Activated CD4-positive, alpha-beta T cell treated with anti-CD3 and anti-CD28 coated beads for 36 hours (primary cell): ENCODE measurements at regions not wholly inside any gene's neighbourhood (a gene's known extent, or its start where the extent isn't known, plus 50 kb on each side); places are given as distances from the start of the nearest gene placed in this dataset.
A peak's percentile ranks its signal among the peaks of the same experiment; 100 is the strongest.

Experiments used
- ATAC-seq: fragments of 200-7000 bp; cut with Tn5 transposase; one replicate; pipeline ENCODE4 v1.10.0; 2021; ENCODE audit warnings: mild to moderate bottlenecking, moderate library complexity
- CTCF ChIA-PET: fragments of 350-600 bp; sonication (Branson Sonifier 250); formaldehyde crosslinking; loops from one replicate; lab custom pipeline; 2021; ENCODE audit warnings: antibody characterized with exemption; lab: Charles Lee
- POLR2A ChIA-PET: fragments of 350-600 bp; sonication (Branson Sonifier 250); formaldehyde crosslinking; loops from one replicate; lab custom pipeline; 2021; ENCODE audit warnings: antibody characterized with exemption, inconsistent platforms; lab: Charles Lee
- DNase-seq: peaks from one replicate; pipeline ENCODE4 v3.0.0-alpha.2; 2020
- H3K27ac Mint-ChIP-seq: one replicate; pipeline ENCODE4 v1.8.0; 2021; ENCODE audit warnings: mixed read lengths
- H3K27me3 Mint-ChIP-seq: one replicate; pipeline ENCODE4 v1.8.0; 2021; ENCODE audit warnings: mixed read lengths
- H3K36me3 Mint-ChIP-seq: one replicate; pipeline ENCODE4 v1.8.0; 2021; ENCODE audit warnings: low read depth, mixed read lengths
- H3K4me1 Mint-ChIP-seq: one replicate; pipeline ENCODE4 v1.8.0; 2021; ENCODE audit warnings: mixed read lengths
- H3K4me3 Mint-ChIP-seq: one replicate; pipeline ENCODE4 v1.8.0; 2021; ENCODE audit warnings: mild to moderate bottlenecking, moderate library complexity, mixed read lengths
- H3K9me3 Mint-ChIP-seq: one replicate; pipeline ENCODE4 v1.8.0; 2021; ENCODE audit warnings: low read depth, mixed read lengths
- intact Hi-C, 2 experiments: fragments of 100-400 bp; cut with DNase I in 1 of 2; cut with micrococcal nuclease in 1 of 2; formaldehyde crosslinking; loops; one replicate each; pipeline versions ENCODE4 v1.14.2 to v1.15.1; 2022 to 2024; cut with DNase I, micrococcal nuclease

DNA sequence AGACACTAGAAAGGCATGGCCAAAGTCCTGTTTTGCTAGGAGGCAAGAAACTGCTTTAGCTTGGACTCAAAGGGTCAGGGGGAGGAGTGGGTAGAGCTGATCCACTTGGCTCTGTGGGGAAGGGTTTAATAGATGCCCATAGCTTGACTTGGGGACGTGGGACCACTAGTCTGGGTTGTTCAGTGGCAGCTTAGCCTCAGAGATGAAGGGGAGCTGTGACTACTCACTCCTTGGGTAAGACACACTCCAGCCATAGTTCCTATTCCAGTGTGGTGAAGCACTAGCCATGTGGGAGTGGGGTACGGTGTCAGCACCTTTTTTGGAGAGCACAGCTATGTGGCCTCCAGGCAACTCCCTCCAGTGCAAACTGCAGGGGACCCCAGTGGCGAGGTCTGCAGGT, 257.3 kb downstream of the TMEM121 start:
- ATAC-seq (no peak), DNase-seq (no peak)
- Mint-ChIP-seq H3K4me3 (no peak overlapping the region), H3K27me3 (peaks cover 1% of the 10 kb centered on the region), H3K36me3 (no peaks in the 10 kb centered on the region), H3K27ac (no peak overlapping the region), H3K9me3 (peaks cover 17% of the 10 kb centered on the region), H3K4me1 (no peaks in the 10 kb centered on the region)
- POLR2A ChIA-PET: no interaction called here
- CTCF ChIA-PET: no interaction called here
- intact Hi-C loops: no loop called here

DNA sequence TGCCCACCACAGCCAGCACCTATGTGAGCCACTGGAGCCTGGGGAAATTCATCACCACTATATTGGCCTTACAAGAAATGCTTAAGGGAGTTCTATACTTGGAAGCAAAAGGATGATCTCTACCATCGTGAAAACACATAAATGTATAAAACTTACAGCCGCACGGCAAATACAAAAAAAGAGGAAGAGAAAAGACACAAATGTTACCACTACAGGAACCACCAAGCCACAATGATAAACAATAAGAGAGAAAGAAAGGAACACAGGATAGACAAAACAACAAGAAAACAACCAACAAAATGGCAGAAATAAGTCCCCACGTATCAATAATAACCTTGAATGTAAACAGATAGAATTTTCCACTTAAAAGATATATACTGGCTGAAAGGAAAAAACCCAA, 267.5 kb downstream of the TMEM121 start:
- peaks cover 27% of the 10 kb centered on the region for H3K27me3 Mint-ChIP-seq
- no peaks in the 10 kb centered on the region for H3K4me1 Mint-ChIP-seq
- no peak overlapping the region for H3K4me3 Mint-ChIP-seq
- POLR2A ChIA-PET: no interaction called here
- intact Hi-C loops: no loop called here
- ATAC-seq (no peak), DNase-seq (no peak)
- CTCF ChIA-PET: no interaction called here
- H3K27ac Mint-ChIP-seq: no peak overlapping the region
- H3K36me3 Mint-ChIP-seq: no peaks in the 10 kb centered on the region
- H3K9me3 Mint-ChIP-seq: no peaks in the 10 kb centered on the region

DNA sequence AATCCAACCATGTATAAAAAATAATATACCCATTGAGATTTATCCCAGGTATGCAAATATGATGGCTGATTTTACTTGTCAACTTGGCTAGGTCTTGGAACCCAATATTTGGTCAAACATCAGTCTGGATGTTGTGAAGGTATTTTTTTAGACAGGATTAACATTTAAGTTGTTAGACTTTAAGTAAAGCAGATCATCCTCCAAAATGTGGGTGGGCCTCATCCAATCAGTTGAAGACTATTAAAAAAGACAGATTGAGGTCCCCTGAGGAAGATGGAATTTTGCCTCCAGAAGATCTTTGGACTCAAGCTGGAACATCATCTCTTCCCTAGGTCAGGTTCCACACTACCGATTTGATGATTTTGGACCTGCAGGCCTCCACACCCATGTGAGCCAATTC, 271.2 kb downstream of the TMEM121 start:
- POLR2A ChIA-PET: no interaction called here

DNA sequence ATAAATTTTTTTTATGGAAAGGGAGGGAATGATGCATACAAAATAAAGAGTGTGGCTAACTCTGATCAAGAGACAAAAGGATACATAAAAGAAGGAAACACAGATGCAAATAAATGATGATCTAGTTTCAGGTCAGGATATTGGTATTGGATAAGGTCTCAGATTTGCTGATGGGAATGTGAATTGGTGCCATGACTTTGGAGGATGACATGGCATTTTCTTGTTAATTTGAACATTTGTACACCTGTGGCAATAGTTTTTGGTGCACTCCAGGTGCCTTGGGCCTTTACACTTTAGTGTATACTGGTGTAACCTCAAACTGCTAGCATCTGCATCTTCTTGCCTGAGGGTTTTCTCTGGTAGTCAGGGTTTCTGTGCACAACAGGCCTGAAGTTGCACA, 279.3 kb downstream of the TMEM121 start:
- DNase-seq (no peak), ATAC-seq (no peak)
- CTCF ChIA-PET: no interaction called here
- Mint-ChIP-seq H3K27ac (no peak overlapping the region), H3K36me3 (no peaks in the 10 kb centered on the region), H3K27me3 (peaks cover 6% of the 10 kb centered on the region), H3K4me1 (no peaks in the 10 kb centered on the region), H3K4me3 (no peak overlapping the region), H3K9me3 (peaks cover 9% of the 10 kb centered on the region)
- POLR2A ChIA-PET: no interaction called here
- intact Hi-C loops: no loop called here

More for the DNA sequence above, 271.2 kb downstream of the TMEM121 start:
- H3K27me3 Mint-ChIP-seq: peaks cover 22% of the 10 kb centered on the region
- CTCF ChIA-PET: interaction anchor here (0.9 to 1.5 kb wide), 2 partner anchors 15 to 264 kb away, joined by 3 read pairs; no protein-coding TSS in a partner anchor
- H3K9me3 Mint-ChIP-seq: no peaks in the 10 kb centered on the region
- intact Hi-C loops: no loop called here
- no peak overlapping the region for H3K4me3 Mint-ChIP-seq
- no peak for DNase-seq
- no peaks in the 10 kb centered on the region for H3K4me1 Mint-ChIP-seq
- no peak for ATAC-seq
- no peak overlapping the region for H3K27ac Mint-ChIP-seq
- no peaks in the 10 kb centered on the region for H3K36me3 Mint-ChIP-seq

DNA sequence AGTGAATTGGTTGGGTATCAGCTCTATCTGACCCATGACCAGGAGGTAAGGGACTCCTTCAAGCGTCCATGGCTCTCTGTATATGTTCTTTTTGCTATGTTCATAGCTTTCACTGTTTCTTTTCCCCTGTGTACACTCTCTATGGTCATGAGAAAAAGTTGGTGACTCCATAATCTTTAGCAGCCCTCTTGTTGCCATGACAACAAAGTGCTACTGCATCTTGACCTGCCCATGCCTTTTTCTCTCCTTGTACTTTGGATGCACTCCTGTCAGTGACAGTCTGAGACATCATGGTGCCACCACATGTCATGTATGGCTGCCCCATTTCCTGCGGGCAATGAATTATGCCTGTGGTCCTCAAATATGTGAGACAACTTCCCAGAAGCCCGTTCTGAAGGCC, 280.2 kb downstream of the TMEM121 start:
- ChIA-PET POLR2A (no interaction called here), CTCF (no interaction called here)
- Mint-ChIP-seq H3K9me3 (peaks cover 9% of the 10 kb centered on the region), H3K27me3 (peaks cover 6% of the 10 kb centered on the region), H3K4me3 (no peak overlapping the region), H3K27ac (no peak overlapping the region), H3K4me1 (no peaks in the 10 kb centered on the region), H3K36me3 (no peaks in the 10 kb centered on the region)
- DNase-seq: no peak
- intact Hi-C loops: no loop called here
- no peak for ATAC-seq

DNA sequence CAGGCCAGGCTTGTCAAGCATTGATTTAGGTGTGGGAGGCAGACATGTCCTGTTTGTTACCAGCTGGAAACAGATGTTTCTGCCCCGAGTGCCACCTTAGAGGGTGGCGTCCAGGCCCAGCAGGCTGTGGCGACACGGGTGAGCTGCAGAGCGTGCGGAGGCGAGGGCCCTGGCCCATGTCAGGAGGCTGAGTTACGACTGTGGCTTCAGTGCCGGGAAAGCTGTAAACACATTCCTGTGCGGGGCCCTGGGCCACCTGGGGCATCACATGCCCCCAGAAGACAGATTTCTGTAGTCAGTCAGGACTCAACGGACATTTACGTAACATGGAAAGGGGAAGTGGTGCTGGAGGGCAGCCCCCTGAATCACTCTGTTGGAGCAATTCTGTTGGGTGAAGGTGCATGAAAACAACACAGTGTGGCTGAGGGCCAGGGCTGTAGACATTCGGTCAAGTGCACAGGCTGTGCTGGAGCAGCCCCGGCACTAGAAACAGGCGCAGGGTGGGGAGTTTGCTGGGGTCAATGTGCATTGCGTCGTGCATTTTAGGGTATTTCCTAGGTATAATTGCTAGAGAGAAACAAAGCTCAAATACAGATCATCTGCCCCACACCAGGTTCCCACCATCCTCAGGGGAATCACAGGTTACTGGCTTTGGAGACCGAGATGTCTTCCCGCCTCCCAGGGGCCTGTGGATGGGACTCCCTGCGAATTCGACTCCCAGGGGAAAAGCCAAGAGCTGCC, 291.8 kb downstream of the TMEM121 start:
- H3K36me3 Mint-ChIP-seq: no peaks in the 10 kb centered on the region
- no peaks in the 10 kb centered on the region for H3K4me1 Mint-ChIP-seq
- H3K27ac Mint-ChIP-seq: no peak overlapping the region
- ChIA-PET POLR2A (no interaction called here), CTCF (no interaction called here)
- H3K4me3 Mint-ChIP-seq: no peak overlapping the region
- H3K9me3 Mint-ChIP-seq: peaks cover 3% of the 10 kb centered on the region
- intact Hi-C loops: no loop called here
- no peak for ATAC-seq
- DNase-seq: no peak
- H3K27me3 Mint-ChIP-seq: peaks cover 26% of the 10 kb centered on the region

DNA sequence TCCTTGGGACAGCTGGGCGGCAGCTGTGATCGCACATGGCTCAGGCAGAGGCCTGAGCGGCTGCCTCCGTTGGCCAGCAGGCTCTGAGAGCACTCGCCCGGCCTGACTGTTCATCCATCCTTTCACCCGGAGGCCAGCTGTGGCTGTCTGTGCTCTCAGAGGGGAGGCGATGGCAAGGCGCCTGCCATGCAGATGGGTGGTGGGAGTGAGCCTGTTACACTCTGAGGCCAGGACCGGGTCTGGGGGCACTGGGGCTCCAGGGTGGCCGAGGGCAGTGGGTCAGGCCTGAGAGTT, 292.3 kb downstream of the TMEM121 start:
- Mint-ChIP-seq H3K4me1 (no peaks in the 10 kb centered on the region), H3K4me3 (no peak overlapping the region), H3K27ac (no peak overlapping the region), H3K27me3 (peaks cover 26% of the 10 kb centered on the region), H3K36me3 (no peaks in the 10 kb centered on the region), H3K9me3 (peaks cover 3% of the 10 kb centered on the region)
- CTCF ChIA-PET: no interaction called here
- ATAC-seq: no peak
- intact Hi-C loops: no loop called here
- POLR2A ChIA-PET: no interaction called here
- DNase-seq: no peak

DNA sequence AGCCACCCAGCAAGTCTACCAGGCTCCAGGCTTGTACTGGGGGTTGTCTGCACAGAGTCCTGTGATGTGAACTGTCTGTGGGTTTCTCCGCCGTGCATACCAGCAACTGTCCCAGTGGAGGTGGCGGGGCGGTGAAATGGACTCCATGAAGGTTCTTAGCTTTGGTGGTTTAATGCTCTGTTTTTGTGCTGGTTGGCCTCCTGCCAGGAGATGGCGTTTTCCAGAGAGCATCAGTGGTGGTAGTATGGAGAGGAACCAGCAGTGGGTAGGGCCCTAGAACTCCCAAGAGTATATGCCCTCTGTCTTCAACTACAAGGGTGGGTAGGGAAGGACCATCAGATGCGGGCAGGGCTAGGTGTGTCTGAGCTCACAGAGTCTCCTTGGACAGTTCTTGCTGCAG, 303.8 kb downstream of the TMEM121 start:
- no peak overlapping the region for H3K27ac Mint-ChIP-seq
- no peaks in the 10 kb centered on the region for H3K36me3 Mint-ChIP-seq
- no peaks in the 10 kb centered on the region for H3K4me1 Mint-ChIP-seq
- intact Hi-C loops: no loop called here
- peaks cover 33% of the 10 kb centered on the region for H3K27me3 Mint-ChIP-seq
- ATAC-seq: no peak
- H3K4me3 Mint-ChIP-seq: no peak overlapping the region
- peak; percentile 18 for DNase-seq
- no peaks in the 10 kb centered on the region for H3K9me3 Mint-ChIP-seq
- ChIA-PET CTCF (no interaction called here), POLR2A (no interaction called here)

DNA sequence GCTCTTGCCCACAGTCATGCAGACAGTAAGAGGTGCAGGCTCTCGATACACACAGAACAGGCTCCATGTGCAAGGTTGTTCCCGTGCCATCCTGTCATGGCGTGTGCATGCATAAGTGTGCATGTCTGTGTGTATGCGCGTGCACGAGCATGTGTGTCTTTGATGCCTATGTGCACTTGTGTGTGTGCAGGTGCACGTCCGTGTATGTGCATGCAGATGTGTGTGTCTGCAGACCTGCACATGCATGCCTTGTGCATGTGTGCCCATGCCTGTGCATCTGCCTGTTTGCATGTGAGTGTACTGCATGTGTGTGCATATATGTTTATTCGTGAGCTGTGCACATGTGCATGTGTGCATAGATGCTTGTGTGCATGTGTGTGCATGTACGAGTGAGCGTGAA, 309.8 kb downstream of the TMEM121 start:
- Mint-ChIP-seq H3K4me1 (no peaks in the 10 kb centered on the region), H3K27me3 (peaks cover 3% of the 10 kb centered on the region), H3K9me3 (no peaks in the 10 kb centered on the region), H3K36me3 (no peaks in the 10 kb centered on the region), H3K27ac (no peak overlapping the region), H3K4me3 (no peak overlapping the region)
- DNase-seq (no peak), ATAC-seq (no peak)
- ChIA-PET CTCF (no interaction called here), POLR2A (no interaction called here)
- intact Hi-C loops: no loop called here

DNA sequence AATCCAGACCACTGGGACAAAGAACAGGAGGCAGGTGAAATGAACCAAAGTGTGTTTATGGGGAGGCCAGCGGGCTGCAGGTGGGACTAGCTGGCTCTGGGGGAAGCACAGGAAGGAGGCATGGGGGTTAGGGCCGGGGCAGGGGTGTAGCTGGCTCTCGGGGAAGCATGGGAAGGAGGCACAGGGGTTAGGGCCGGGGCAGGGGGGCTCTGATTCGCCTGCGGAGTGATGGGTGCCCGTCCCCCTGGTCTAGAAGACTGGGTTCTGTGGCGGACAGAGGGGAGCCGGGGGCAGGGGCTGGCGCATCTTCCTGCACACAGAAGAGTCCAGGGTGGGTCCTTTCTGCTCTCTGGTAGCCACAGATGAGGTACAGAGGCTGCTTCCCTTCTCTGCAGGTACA, 310.3 kb downstream of the TMEM121 start:
- Mint-ChIP-seq H3K27me3 (no peaks in the 10 kb centered on the region), H3K4me1 (no peaks in the 10 kb centered on the region), H3K36me3 (no peaks in the 10 kb centered on the region), H3K4me3 (no peak overlapping the region), H3K9me3 (no peaks in the 10 kb centered on the region), H3K27ac (no peak overlapping the region)
- ATAC-seq (no peak), DNase-seq (no peak)
- CTCF ChIA-PET: no interaction called here
- POLR2A ChIA-PET: no interaction called here
- intact Hi-C loops: no loop called here

DNA sequence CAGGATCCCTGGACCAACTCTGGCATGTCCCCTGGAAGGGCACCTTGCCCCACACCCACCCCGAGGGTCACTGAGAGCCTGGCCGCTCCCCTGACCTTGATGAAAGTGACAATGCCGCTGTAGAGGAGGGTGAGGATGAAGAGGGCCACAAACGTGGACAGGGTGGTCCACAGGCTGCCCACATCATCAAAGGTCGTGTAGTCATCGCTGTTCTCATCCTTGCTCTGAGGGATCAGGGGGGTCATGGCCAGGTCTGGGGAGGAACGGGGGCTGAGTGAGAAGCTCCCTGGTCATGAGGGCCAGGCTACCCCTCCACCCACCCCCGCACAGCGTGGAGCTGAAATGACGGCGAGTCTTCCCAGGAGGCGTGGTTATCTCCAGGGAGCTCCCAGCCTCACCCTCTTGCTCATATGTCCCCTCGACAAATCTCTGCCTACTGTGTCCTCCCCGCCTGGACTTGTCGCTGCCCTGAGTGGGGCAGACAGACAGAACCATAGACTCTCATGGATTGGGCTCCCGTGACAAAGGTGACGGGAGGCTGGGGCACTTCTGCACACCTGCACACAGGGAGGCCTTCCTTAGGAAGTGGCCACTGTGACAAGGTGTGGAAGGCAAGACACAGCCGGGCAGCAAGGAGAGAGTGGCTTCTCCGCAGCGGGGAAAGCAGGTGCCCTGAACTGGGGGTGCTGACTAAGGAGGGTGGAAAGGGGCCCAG, 311.1 kb downstream of the TMEM121 start:
- Mint-ChIP-seq H3K4me3 (no peak overlapping the region), H3K36me3 (no peaks in the 10 kb centered on the region), H3K9me3 (no peaks in the 10 kb centered on the region), H3K27ac (no peak overlapping the region), H3K27me3 (no peaks in the 10 kb centered on the region), H3K4me1 (no peaks in the 10 kb centered on the region)
- intact Hi-C loops: no loop called here
- ChIA-PET POLR2A (no interaction called here), CTCF (no interaction called here)
- ATAC-seq: no peak
- DNase-seq: no peak

DNA sequence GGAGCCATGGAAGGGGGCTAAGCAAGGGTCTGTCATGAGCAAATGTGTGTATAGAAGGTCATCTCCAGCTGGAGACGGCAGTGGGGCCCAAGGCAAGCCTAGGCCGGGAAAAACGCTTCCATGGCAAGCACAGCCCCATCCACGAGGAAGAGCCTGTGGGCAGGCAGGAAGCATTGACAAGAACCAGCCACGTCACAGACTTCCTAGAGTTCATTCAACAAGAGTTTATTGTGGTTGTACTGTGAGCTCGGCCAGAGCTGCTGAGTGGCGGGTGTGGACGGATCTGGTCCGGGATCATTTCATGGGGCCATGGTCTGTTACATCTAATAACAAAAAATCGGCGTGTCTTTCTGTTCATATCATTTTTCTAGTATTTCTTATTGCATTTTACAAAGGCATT, 311.7 kb downstream of the TMEM121 start:
- intact Hi-C loops: no loop called here
- H3K27me3 Mint-ChIP-seq: no peaks in the 10 kb centered on the region
- H3K27ac Mint-ChIP-seq: no peak overlapping the region
- no peaks in the 10 kb centered on the region for H3K36me3 Mint-ChIP-seq
- ChIA-PET POLR2A (no interaction called here), CTCF (no interaction called here)
- H3K9me3 Mint-ChIP-seq: no peaks in the 10 kb centered on the region
- no peak overlapping the region for H3K4me3 Mint-ChIP-seq
- ATAC-seq (no peak), DNase-seq (no peak)
- no peaks in the 10 kb centered on the region for H3K4me1 Mint-ChIP-seq
